B cell (primary cell): ENCODE measurements at regions not wholly inside any gene's neighbourhood (a gene's known extent, or its start where the extent isn't known, plus 50 kb on each side); places are given as distances from the start of the nearest gene placed in this dataset.

Experiments
- CTCF ChIP-seq: fragments of 200-600 bp; IDR thresholded peaks from one replicate; pipeline ENCODE4 v1.8.0; 2022; ENCODE audit warnings: antibody characterized with exemption, mild to moderate bottlenecking
- EZH2 ChIP-seq: IDR thresholded peaks from 2 replicates; pipeline ENCODE4 v1.6.1; 2012; ENCODE audit warnings: borderline replicate concordance, low read depth, mild to moderate bottlenecking, moderate library complexity, low read length; ENCODE audit not compliant: insufficient read depth, poor library complexity, severe bottlenecking

GRCh38 chr6:111958534-111958933 is 85.3 kb upstream of the FYN start:
- no peak for TF ChIP-seq EZH2
- TF ChIP-seq CTCF = no peak
